Bronchial epithelial cell (primary cell): ENCODE measurements at regions not wholly inside any gene's neighbourhood (a gene's known extent, or its start where the extent isn't known, plus 50 kb on each side); places are given as distances from the start of the nearest gene placed in this dataset.

Experiments
- DNase-seq: peaks from one replicate; pipeline ENCODE4 v3.0.0-alpha.2; 2010; ENCODE audit warnings: low read depth
- FAIRE-seq: peaks from 2 replicates; lab custom pipeline; 2011; peaks lifted over from hg19 to GRCh38; lab: Jason Lieb, UNC
- H3K27me3 ChIP-seq: 2 replicates; pipeline ENCODE4 v1.5.1; 2011; ENCODE audit warnings: low read length; ENCODE audit not compliant: control insufficient read depth, insufficient read depth
- H3K36me3 ChIP-seq: 2 replicates; pipeline ENCODE4 v1.5.1; 2011; ENCODE audit warnings: low read length; ENCODE audit not compliant: control insufficient read depth, insufficient read depth
- H3K4me3 ChIP-seq: 2 replicates; pipeline ENCODE4 v1.5.1; 2011; ENCODE audit warnings: mild to moderate bottlenecking, low read depth, low read length, control low read depth
- CTCF ChIP-seq: IDR thresholded peaks from 2 replicates; pipeline ENCODE4 v1.5.1; 2011; ENCODE audit warnings: mild to moderate bottlenecking, moderate library complexity, low read length, control low read depth, inconsistent platforms; ENCODE audit not compliant: insufficient read depth, severe bottlenecking

GRCh38 chr1:118338936-118339335 lies 153.9 kb upstream of the SPAG17 start:
- no peak for FAIRE-seq
- DNase-seq, result no peak
- no peak for TF ChIP-seq CTCF
- Histone ChIP-seq H3K27me3 (no peaks in the 10 kb centered on the region), H3K36me3 (no peaks in the 10 kb centered on the region), H3K4me3 (no peak overlapping the region)

- no peak overlapping the region for H3K4me3 ChIP-seq
- FAIRE-seq (no peak), DNase-seq (peak; percentile 70)
Measured at GRCh38 chr1:118337346-118337745, 152.3 kb upstream of the SPAG17 start.

GRCh38 chr1:118335331-118335732 lies 150.3 kb upstream of the SPAG17 start:
- no peak for FAIRE-seq
- Histone ChIP-seq H3K36me3 (no peaks in the 10 kb centered on the region), H3K4me3 (no peak overlapping the region), H3K27me3 (no peaks in the 10 kb centered on the region)
- TF ChIP-seq CTCF, result no peak
- peak; percentile 85 for DNase-seq

More at GRCh38 chr1:118337346-118337745, 152.3 kb upstream of the SPAG17 start:
- no peak for TF ChIP-seq CTCF
- Histone ChIP-seq H3K27me3 (no peaks in the 10 kb centered on the region), H3K36me3 (no peaks in the 10 kb centered on the region)

GRCh38 chr1:118334506-118334905 lies 149.5 kb upstream of the SPAG17 start:
- TF ChIP-seq CTCF, result no peak
- FAIRE-seq, result no peak

GRCh38 chr1:118333601-118334210 lies 148.7 kb upstream of the SPAG17 start:
- no peak for TF ChIP-seq CTCF

More at GRCh38 chr1:118334506-118334905, 149.5 kb upstream of the SPAG17 start:
- no peaks in the 10 kb centered on the region for H3K27me3 ChIP-seq
- H3K4me3 ChIP-seq, result no peak overlapping the region
- no peak for DNase-seq
- H3K36me3 ChIP-seq, result no peaks in the 10 kb centered on the region

More at GRCh38 chr1:118333601-118334210, 148.7 kb upstream of the SPAG17 start:
- peak; percentile 52 for FAIRE-seq
- DNase-seq, result no peak
- Histone ChIP-seq H3K27me3 (no peaks in the 10 kb centered on the region), H3K36me3 (no peaks in the 10 kb centered on the region), H3K4me3 (no peak overlapping the region)
